A673 (cell line): ENCODE measurements at regions not wholly inside any gene's neighbourhood (a gene's known extent, or its start where the extent isn't known, plus 50 kb on each side); places are given as distances from the start of the nearest gene placed in this dataset.

Experiments used
- BruUV-seq: library from RNA; stranded (reverse); fragments of 400-500 nt; replicated peaks from 2 replicates; lab custom pipeline; 2021; lab: Mats Ljungman, UMichigan
- CTCF ChIA-PET: fragments of 300-600 bp; sonication (Branson Sonifier 250); formaldehyde crosslinking; loops from one replicate; lab custom pipeline; 2022; ENCODE audit warnings: antibody characterized with exemption; lab: Charles Lee
- POLR2A ChIA-PET: fragments of 300-600 bp; sonication (Branson Sonifier 250); formaldehyde crosslinking; loops from one replicate; lab custom pipeline; 2022; ENCODE audit warnings: antibody characterized with exemption; ENCODE audit not compliant: low non-redundant PET; lab: Charles Lee
- DNase-seq: peaks from one replicate; pipeline ENCODE4 v3.0.0-alpha.2; 2015; ENCODE audit warnings: low spot score
- H3K27ac ChIP-seq: fragments of 200-600 bp; sonication (generic); 2 replicates; pipeline ENCODE4 v1.5.1; 2016; ENCODE audit warnings: mixed run types, low read depth, mild to moderate bottlenecking, mixed read lengths, antibody characterized with exemption, low read length; ENCODE audit not compliant: poor library complexity, severe bottlenecking
- H3K27me3 ChIP-seq: fragments of 200-600 bp; sonication (generic); replicated peaks from 2 replicates; pipeline ENCODE4 v1.6.1; 2017; ENCODE audit warnings: mixed run types, low read depth, mild to moderate bottlenecking, mixed read lengths, antibody characterized with exemption, low read length; ENCODE audit not compliant: insufficient read depth, poor library complexity
- H3K36me3 ChIP-seq: fragments of 200-600 bp; sonication (generic); 2 replicates; pipeline ENCODE4 v1.6.1; 2016; ENCODE audit warnings: mixed run types, mild to moderate bottlenecking, mixed read lengths, antibody characterized with exemption, low read length; ENCODE audit not compliant: insufficient read depth, poor library complexity, severe bottlenecking
- H3K4me1 ChIP-seq: fragments of 200-600 bp; sonication (generic); 2 replicates; pipeline ENCODE4 v1.6.1; 2017; ENCODE audit warnings: mixed run types, mild to moderate bottlenecking, mixed read lengths, antibody characterized with exemption, low read length; ENCODE audit not compliant: insufficient read depth, poor library complexity, severe bottlenecking
- H3K4me3 ChIP-seq: fragments of 200-600 bp; sonication (generic); 2 replicates; pipeline ENCODE4 v1.5.1; 2016; ENCODE audit warnings: low read depth, mixed run types, mild to moderate bottlenecking, mixed read lengths, low read length; ENCODE audit not compliant: poor library complexity, severe bottlenecking
- H3K9me3 ChIP-seq: fragments of 200-600 bp; sonication (generic); 2 replicates; pipeline ENCODE4 v1.6.1; 2016; ENCODE audit warnings: mixed run types, low read depth, mild to moderate bottlenecking, mixed read lengths, antibody characterized with exemption, low read length; ENCODE audit not compliant: poor library complexity, severe bottlenecking
- CTCF ChIP-seq: fragments of 300-800, 200-600 bp; sonication (generic); conservative IDR thresholded peaks from 2 replicates; pipeline ENCODE4 v1.5.1; 2017; ENCODE audit warnings: low read depth, mild to moderate bottlenecking, antibody characterized with exemption, low read length, moderate library complexity, mixed read lengths
- EZH2 ChIP-seq: fragments of 200-600 bp; sonication (generic); IDR thresholded peaks from 2 replicates; pipeline ENCODE4 v1.6.1; 2017; ENCODE audit warnings: borderline replicate concordance, low read depth, mild to moderate bottlenecking, mixed read lengths, antibody characterized with exemption, low read length; ENCODE audit not compliant: poor library complexity, severe bottlenecking
- intact Hi-C: fragments of 100-400 bp; cut with micrococcal nuclease; formaldehyde crosslinking; loops from one replicate; pipeline ENCODE4 v1.10.0; 2022; ENCODE audit not compliant: unreplicated experiment

GRCh38 chr7:125201002-125201401 lies 271.4 kb upstream of the POT1 start:
- TF ChIP-seq CTCF, result no peak
- TF ChIP-seq EZH2, result no peak
- Histone ChIP-seq H3K36me3 (no peaks in the 10 kb centered on the region), H3K27me3 (no peaks in the 10 kb centered on the region), H3K9me3 (no peaks in the 10 kb centered on the region), H3K4me3 (no peak overlapping the region), H3K4me1 (no peaks in the 10 kb centered on the region), H3K27ac (no peak overlapping the region)
- BruUV-seq, result no TSS peak
- intact Hi-C loops, result no loop called here
- CTCF ChIA-PET, result no interaction called here
- POLR2A ChIA-PET, result no interaction called here
- DNase-seq, result no peak

GRCh38 chr7:125197731-125198393 lies 268.2 kb upstream of the POT1 start:
- BruUV-seq, result no TSS peak
- no peak overlapping the region for H3K4me3 ChIP-seq
- H3K36me3 ChIP-seq, result no peaks in the 10 kb centered on the region
- H3K27ac ChIP-seq, result no peak overlapping the region
- intact Hi-C loops, result no loop called here
- CTCF ChIA-PET, result no interaction called here
- H3K4me1 ChIP-seq, result no peaks in the 10 kb centered on the region
- no peak for DNase-seq
- no peaks in the 10 kb centered on the region for H3K27me3 ChIP-seq
- POLR2A ChIA-PET, result no interaction called here
- TF ChIP-seq CTCF (no peak), EZH2 (no peak)
- no peaks in the 10 kb centered on the region for H3K9me3 ChIP-seq

GRCh38 chr7:125195156-125195555 lies 265.5 kb upstream of the POT1 start:
- H3K4me3 ChIP-seq, result no peak overlapping the region
- POLR2A ChIA-PET, result no interaction called here
- intact Hi-C loops, result no loop called here
- CTCF ChIA-PET, result no interaction called here
- H3K9me3 ChIP-seq, result no peaks in the 10 kb centered on the region
- no peaks in the 10 kb centered on the region for H3K4me1 ChIP-seq
- no peak overlapping the region for H3K27ac ChIP-seq
- H3K36me3 ChIP-seq, result no peaks in the 10 kb centered on the region
- DNase-seq, result no peak
- no peaks in the 10 kb centered on the region for H3K27me3 ChIP-seq
- no TSS peak for BruUV-seq
- TF ChIP-seq CTCF (no peak), EZH2 (no peak)
